B cell (primary cell): ENCODE measurements at regions not wholly inside any gene's neighbourhood (a gene's known extent, or its start where the extent isn't known, plus 50 kb on each side); places are given as distances from the start of the nearest gene placed in this dataset.
"Not testable (repeated sequence)": the region's sequence is repeated elsewhere in the genome, so short reads cannot be mapped to it uniquely, and the experiment has no call there.

Source experiments
- EZH2 ChIP-seq: IDR thresholded peaks from 2 replicates; pipeline ENCODE4 v1.6.1; 2012; ENCODE audit warnings: borderline replicate concordance, low read depth, mild to moderate bottlenecking, moderate library complexity, low read length; ENCODE audit not compliant: insufficient read depth, poor library complexity, severe bottlenecking
- TF ChIP-seq, protein P1 (sequence below): fragments of 200-600 bp; IDR thresholded peaks from one replicate; pipeline ENCODE4 v1.8.0; 2022; ENCODE audit warnings: antibody characterized with exemption, mild to moderate bottlenecking

DNA sequence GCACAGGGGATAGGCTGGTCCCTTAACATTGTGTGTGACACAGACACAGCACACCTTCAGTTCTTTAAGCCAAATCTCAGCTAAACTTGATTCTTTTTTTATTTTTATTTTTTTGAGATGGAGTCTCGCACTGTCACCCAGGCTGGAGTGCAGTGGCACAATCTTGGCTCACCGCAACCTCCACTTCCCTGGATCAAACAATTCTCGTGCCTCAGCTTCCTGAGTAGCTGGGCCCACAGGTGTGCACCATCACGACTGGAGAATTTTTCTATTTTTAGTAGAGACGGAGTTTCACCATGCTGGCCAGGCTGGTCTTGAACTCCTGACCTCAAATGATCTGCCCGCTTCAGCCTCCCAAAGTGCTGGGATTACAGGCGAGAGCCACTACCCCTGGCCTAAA is 123.6 kb upstream of the ERRFI1 start:
- TF ChIP-seq EZH2: not testable (repeated sequence)
- TF ChIP-seq, protein P1, sequence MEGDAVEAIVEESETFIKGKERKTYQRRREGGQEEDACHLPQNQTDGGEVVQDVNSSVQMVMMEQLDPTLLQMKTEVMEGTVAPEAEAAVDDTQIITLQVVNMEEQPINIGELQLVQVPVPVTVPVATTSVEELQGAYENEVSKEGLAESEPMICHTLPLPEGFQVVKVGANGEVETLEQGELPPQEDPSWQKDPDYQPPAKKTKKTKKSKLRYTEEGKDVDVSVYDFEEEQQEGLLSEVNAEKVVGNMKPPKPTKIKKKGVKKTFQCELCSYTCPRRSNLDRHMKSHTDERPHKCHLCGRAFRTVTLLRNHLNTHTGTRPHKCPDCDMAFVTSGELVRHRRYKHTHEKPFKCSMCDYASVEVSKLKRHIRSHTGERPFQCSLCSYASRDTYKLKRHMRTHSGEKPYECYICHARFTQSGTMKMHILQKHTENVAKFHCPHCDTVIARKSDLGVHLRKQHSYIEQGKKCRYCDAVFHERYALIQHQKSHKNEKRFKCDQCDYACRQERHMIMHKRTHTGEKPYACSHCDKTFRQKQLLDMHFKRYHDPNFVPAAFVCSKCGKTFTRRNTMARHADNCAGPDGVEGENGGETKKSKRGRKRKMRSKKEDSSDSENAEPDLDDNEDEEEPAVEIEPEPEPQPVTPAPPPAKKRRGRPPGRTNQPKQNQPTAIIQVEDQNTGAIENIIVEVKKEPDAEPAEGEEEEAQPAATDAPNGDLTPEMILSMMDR: not testable (repeated sequence)
